ENCODE measurements at regions not wholly inside any gene's neighbourhood (a gene's known extent, or its start where the extent isn't known, plus 50 kb on each side); places are given as distances from the start of the nearest gene placed in this dataset.
"Not testable (repeated sequence)": the region's sequence is repeated elsewhere in the genome, so short reads cannot be mapped to it uniquely, and the experiment has no call there.

DNA sequence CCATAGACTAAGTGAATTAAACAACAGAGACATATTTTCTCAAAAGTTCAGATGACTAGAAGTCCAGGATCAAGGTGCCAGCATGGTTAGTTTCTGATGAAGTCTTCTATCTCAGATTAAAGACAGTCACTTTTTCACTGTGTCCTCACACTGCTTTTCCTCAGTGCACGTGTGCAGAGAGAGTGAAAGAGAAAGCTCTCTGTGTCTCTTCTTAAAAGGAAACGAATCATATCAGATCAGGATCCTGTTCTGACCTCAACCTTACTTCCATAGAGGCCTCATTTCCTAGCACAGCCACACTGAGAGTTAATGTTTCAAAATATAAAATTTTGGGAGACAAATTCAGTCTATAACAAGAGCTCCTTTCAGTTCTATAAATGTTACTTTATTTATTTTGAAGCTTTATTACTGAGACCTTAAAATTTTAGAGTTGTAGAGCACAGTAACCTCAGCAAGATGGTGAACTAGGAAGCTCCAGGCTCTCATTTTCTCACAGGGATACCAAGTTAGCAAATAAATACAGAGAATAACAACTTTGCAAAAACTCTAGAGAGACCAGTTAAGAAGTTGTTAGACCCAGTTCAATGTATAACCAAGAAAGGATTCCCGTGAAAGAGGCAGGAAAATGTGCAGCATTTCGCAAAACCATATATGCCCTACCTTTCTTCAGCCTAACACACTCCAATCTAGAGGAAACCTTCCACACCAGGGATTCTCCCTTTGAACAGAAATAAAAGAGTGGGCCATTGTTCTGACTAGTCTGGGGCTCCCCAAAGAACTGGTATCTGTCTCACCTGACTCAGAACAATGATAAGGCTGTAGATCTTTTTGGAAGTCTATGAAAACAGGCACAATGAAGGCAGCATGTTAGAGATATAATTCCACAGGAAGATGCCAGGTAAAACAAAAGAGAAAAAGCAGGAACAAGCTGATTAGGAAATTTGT lies 372.2 kb downstream of the MRPL39 start:
- no peak for DNase-seq

GRCh38 chr21:25220954-25221353 lies 386.3 kb downstream of the MRPL39 start:
- DNase-seq = no peak

DNA sequence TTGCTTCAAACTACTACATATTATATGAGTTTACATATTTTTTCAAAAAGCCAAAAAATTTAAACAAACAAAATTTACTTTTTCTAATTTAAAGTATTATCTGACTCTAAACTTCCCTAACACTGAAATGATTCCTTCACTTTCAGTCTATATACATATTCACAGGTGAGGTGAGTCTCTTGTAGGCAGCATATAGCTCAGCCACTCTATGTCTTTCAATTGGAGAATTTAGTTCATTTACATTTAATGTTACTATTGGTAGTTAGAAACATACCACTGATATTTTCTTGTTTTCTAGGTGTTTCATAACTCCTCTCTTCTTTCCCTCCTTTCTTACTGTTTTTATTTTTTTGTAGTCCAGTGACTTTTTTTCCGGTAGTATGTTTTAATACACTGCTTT lies 387.1 kb downstream of the MRPL39 start:
- DNase-seq = no peak

GRCh38 chr21:25215698-25216384 lies 391.4 kb downstream of the MRPL39 start:
- no peak for DNase-seq

DNA sequence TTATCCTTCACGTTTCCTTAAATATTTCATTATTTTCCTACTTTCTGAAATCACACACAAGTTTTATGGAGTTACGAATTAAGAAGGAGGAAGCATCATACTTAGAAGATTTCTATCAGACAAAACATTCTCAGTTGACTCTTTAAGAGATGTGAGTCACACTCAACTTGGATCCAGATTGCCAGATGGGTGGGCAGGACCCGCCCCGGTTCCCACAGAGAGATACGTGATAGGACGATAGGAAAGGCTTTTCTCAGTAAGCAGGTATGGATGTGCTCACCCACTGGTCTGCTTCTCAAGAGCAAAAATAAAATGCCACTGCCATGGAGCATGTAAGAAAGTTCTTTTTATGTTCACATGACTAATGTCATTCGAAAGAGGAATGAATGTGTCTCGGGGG lies 392.6 kb downstream of the MRPL39 start:
- no peak for DNase-seq

- no peak for DNase-seq
Observed at GRCh38 chr21:25199944-25200343, 407.3 kb downstream of the MRPL39 start.

DNA sequence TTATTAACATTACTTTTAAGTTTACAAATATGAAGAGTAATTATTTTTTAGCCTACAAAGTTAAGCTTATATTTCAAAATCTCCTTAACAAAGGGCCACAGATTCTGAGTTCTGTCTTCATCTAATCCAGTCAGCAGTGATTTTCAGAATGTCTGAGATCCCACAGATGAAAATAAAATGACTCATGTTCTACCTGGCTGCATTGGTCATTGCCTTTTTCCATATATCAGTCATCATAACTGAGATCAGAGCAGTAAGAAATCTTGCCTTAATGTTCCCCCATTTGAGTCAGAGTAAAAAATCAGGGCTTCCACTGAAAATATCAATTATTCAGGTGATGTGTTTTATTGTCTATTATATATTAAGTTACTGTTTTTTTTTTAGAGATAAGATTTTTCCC lies 416.1 kb downstream of the MRPL39 start:
- no peak for DNase-seq

DNA sequence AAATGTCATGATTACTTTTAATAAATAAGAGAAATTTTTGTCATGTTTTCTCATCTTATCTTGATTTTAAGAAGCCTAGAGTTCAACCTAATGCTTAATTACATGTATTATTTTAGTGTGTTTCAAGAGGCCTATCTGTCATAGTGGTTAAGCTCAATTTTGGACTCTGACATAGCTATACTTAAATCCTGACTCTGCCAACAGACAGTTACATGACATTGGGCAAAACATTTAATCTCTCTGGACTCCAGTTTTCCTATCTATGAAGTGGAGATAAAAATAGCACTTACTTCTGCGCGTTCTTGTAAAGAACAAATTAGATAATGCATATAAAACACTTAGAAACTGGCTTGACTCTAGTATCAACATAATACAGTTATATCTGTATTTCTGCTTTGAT lies 417.8 kb downstream of the MRPL39 start:
- DNase-seq = no peak

GRCh38 chr21:25188677-25189079 lies 418.6 kb downstream of the MRPL39 start:
- no peak for DNase-seq

DNA sequence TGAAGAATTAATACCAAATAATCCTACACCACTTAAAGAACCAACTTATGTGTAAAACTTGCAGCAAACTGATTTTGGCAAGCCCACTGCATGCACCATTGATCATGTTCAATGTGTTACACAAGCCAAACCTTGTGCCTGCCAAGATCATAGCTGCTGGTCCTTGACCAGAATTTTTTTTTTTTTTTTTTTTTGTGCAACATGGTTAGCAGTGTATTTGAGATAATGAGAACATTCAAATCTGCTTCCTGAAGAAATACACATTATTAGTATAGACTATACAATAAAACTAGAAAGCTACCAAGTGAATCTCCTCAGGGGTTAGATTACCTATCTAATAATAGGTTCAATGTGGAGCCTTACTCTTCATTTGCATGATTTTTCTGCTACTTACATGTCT lies 421.0 kb downstream of the MRPL39 start:
- DNase-seq = no peak

- no peak for DNase-seq
Observed at GRCh38 chr21:25183577-25183976, 423.7 kb downstream of the MRPL39 start.

DNA sequence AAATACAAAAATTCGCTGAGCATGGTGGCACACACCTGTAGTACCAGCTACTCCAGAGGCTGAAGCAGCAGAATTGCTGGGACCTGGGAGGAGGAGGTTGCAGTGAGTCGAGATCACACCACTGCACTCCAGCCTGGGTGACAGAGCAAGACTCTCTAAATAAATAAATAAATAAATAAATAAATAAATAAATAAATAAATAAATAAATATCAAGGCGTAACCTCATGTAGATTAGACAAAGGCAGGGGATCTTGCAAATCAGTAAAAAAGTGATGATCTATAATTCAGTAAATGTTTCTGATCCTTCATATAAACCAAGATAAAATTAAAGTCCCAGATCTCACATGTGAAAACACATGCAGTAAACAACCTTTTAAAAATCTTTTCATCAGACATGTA lies 425.6 kb downstream of the MRPL39 start:
- DNase-seq = not testable (repeated sequence)

DNA sequence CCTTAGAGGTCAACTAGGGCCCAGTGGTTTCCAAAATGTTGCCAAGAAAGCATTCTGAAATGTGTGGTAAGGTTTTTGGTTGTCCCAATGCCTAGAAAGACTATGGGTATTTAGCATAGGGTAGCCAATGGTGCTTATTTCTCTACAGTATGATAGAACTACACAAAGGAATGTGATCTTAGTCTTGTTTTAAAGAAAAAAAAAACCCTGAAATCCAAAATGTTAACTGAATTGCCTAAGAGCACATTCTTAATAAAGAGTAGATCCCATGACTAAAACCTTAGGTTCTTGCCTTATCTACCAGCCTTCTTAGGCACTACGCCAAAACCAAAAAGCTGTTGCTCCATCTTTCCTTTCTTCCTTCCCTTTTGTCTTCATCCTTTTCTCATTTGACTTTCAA lies 428.2 kb downstream of the MRPL39 start:
- no peak for DNase-seq

GRCh38 chr21:25176637-25177412 lies 430.5 kb downstream of the MRPL39 start:
- DNase-seq = no peak

DNA sequence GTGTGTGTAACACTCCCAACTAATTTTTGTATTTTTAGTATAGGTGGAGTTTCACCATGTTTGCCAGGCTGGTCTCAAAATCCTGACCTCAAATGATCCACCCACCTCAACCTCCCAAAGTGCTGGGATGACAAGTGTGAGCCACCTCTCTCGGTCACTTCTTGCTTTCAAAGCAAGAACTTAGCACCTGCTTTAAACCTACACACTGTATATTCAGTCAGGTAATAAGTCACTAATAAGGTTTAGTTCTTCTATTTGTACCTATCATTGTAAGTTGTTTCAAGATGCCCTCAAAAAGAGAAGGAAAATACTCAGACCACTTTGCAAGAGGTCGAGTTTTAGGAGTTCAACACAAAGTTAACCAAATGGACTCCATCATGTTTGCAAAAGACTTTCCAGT lies 431.3 kb downstream of the MRPL39 start:
- DNase-seq = no peak

DNA sequence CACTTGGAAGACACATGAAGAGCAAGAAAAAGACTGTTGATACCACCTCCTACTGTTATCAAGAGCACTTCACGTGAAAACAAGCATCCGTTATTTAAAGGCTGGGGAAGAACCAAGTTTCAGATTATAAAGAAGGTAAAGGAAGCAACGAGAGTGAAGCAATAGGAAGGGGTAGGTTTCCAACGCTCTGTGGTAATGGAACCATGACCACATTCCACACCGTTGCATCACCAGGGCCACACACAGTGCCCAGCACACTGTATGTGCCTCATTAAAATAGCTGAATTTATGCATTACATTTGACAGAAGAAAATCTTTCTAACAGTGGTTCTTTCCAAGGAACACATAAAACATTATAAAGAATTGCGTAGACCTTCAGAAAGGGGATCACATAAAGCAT lies 435.8 kb downstream of the MRPL39 start:
- DNase-seq = no peak

GRCh38 chr21:25170681-25171080 lies 436.6 kb downstream of the MRPL39 start:
- DNase-seq = no peak

GRCh38 chr21:25169370-25169769 lies 437.9 kb downstream of the MRPL39 start:
- DNase-seq = no peak

DNA sequence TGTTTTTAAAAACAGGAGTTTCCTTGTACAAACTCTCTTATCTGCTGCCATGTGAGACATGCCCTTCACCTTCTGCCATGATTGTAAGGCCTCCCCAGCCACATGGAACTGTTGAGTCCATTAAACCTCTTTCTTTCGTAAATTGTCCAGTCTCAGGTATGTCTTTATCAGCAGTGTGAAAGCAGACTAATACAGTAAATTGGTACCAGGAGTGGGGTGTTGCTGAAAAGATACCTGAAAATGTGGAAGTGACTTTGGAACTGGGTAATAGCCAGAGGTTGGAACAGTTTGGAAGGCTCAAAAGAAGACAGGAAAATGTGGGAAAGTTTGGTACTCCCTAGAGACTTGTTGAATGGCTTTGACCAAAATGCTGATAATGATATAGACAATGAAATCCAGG lies 440.4 kb downstream of the MRPL39 start:
- not testable (repeated sequence) for DNase-seq

DNA sequence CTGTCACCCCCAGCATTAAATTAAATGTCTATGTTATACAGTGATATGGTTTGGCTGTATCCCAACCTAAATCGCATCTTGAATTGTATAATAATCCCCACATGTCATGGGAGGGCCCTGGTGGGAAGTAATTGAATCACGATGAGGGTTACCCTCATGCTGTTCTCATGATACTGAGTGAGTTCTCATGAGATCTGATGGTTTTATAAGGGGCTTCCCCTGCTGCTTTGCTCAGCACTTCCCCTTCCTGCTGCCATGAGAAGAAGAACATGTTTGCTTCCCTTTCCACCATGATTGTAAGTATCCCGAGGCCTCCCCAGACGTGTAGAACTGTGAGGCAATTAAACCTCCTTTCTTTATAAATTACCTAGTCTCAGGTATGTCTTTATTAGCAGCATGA lies 445.7 kb downstream of the MRPL39 start:
- DNase-seq = no peak

DNA sequence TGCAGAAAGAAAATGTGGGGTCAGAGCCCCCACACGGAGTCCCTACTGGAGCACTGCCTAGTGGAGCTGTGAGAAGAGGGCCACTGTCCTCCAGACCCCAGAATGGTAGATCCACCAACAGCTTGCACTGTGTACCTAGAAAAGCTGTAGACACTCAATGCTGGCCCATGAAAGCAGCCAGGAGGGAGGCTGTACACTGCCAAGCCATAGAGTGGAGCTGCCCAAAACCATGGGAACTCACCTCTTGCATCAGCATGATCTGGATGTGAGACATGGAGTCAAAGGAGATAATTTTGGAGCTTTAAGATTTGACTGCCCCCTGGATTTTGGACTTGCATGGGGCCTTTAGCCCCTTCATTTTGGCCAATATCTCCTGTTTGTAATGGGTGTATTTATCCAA lies 452.3 kb downstream of the MRPL39 start:
- not testable (repeated sequence) for DNase-seq

DNA sequence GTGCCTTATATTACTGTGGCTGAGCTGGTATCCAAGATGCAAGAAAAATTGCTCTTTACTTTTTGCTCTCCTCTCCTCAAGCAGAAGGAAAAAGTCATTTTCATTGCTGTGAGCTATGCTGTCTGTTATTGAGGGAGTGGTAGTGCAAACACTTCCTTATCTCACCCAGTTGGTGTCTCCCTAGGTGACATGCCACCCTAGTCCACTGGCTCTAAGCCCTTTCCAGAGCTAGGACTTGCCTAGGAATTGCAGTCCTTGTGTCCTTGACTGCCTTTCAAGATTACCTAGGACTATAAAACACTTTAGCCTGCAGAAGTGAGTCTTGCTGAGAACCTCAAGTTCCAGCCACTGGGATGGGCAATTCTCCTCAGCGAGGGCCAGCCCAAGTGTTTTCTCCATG lies 458.3 kb downstream of the MRPL39 start:
- no peak for DNase-seq

DNA sequence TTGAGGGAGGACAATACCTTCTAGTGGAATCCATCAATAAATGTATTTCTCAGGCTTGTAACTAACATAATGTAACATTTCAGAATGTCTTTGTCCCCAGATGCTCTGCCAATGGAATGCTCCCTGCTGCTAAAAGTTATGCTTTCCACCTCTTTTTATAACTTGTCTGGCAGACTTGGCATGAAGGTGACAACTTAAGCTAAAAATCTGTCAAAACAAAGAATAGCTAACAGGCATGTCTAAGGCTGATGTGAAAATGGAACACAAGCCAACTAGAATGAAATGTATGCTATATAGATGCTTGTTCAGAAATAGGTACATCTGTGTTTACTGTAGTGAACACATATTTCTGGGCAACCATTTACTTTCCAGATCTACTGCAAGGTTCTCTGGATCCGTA lies 467.9 kb downstream of the MRPL39 start:
- DNase-seq = no peak

Data from left kidney (tissue), 1 donor.